Neuronal stem cell (in vitro differentiated cells): ENCODE measurements at regions not wholly inside any gene's neighbourhood (a gene's known extent, or its start where the extent isn't known, plus 50 kb on each side); places are given as distances from the start of the nearest gene placed in this dataset.

Experiments
- DNase-seq: peaks from one replicate; pipeline ENCODE4 v3.0.0-alpha.2; 2013; ENCODE audit warnings: low spot score
- H2AFZ ChIP-seq: one replicate; pipeline ENCODE4 v1.6.1; 2013; ENCODE audit warnings: mild to moderate bottlenecking, low read length, inconsistent platforms
- H2AK5ac ChIP-seq: 2 replicates; pipeline ENCODE4 v1.6.1; 2013; ENCODE audit warnings: low read depth, mild to moderate bottlenecking, inconsistent platforms, low read length, moderate library complexity, mixed read lengths
- H2BK120ac ChIP-seq: 2 replicates; pipeline ENCODE4 v1.6.1; 2013; ENCODE audit warnings: low read depth, mild to moderate bottlenecking, inconsistent platforms, low read length, moderate library complexity, mixed read lengths
- H2BK12ac ChIP-seq: one replicate; pipeline ENCODE4 v1.6.1; 2013; ENCODE audit warnings: low read length, inconsistent platforms
- H2BK15ac ChIP-seq: 2 replicates; pipeline ENCODE4 v1.6.1; 2013; ENCODE audit warnings: mild to moderate bottlenecking, low read length, inconsistent platforms, mixed read lengths
- H2BK5ac ChIP-seq: one replicate; pipeline ENCODE4 v1.6.1; 2013; ENCODE audit warnings: inconsistent platforms, mild to moderate bottlenecking, low read length, moderate library complexity
- H3K14ac ChIP-seq: one replicate; pipeline ENCODE4 v1.6.1; 2013; ENCODE audit warnings: low read length, inconsistent platforms
- H3K18ac ChIP-seq: 2 replicates; pipeline ENCODE4 v1.6.1; 2013; ENCODE audit warnings: low read length, inconsistent platforms
- H3K23ac ChIP-seq: 2 replicates; pipeline ENCODE4 v1.6.1; 2013; ENCODE audit warnings: low read depth, mild to moderate bottlenecking, mixed read lengths, low read length, inconsistent platforms; ENCODE audit not compliant: poor library complexity
- H3K27ac ChIP-seq: replicated peaks from 3 replicates; pipeline ENCODE4 v1.5.1; 2013; ENCODE audit warnings: low read length, inconsistent platforms
- H3K27me3 ChIP-seq, 3 experiments: 2 replicates each; pipeline ENCODE4 v1.6.1; 2013; ENCODE audit warnings: low read length in 3 of 3, mild to moderate bottlenecking in 2 of 3, inconsistent platforms in 1 of 3, low read depth in 1 of 3, mixed read lengths in 1 of 3, moderate library complexity in 1 of 3; ENCODE audit not compliant: control insufficient read depth in 3 of 3, insufficient read depth in 3 of 3
- H3K36me3 ChIP-seq, 2 donors: replicated peaks in 1 of 2; 2 replicates each; pipeline ENCODE4 v1.6.1; 2013; ENCODE audit warnings: low read length in 2 of 2; ENCODE audit not compliant: control insufficient read depth in 2 of 2, insufficient read depth in 2 of 2
- H3K4ac ChIP-seq: 2 replicates; pipeline ENCODE4 v1.6.1; 2013; ENCODE audit warnings: inconsistent platforms, mild to moderate bottlenecking, low read length, moderate library complexity
- H3K4me1 ChIP-seq, 2 donors: 1 replicate in 1 of 2; 2 replicates in 1 of 2; pipeline ENCODE4 v1.6.1; 2013; ENCODE audit warnings: low read length in 2 of 2, low read depth in 1 of 2; ENCODE audit not compliant: control insufficient read depth in 2 of 2, insufficient read depth in 1 of 2
- H3K4me2 ChIP-seq: one replicate; pipeline ENCODE4 v1.6.1; 2013; ENCODE audit warnings: mild to moderate bottlenecking, low read length, inconsistent platforms; ENCODE audit not compliant: insufficient read depth, poor library complexity, severe bottlenecking
- H3K4me3 ChIP-seq, 2 donors: 2 replicates each; pipeline ENCODE4 v1.5.1; 2013; ENCODE audit warnings: low read length in 2 of 2, mild to moderate bottlenecking in 2 of 2, inconsistent platforms in 1 of 2, moderate library complexity in 1 of 2
- H3K79me1 ChIP-seq: one replicate; pipeline ENCODE4 v1.6.1; 2013; ENCODE audit warnings: low read depth, mild to moderate bottlenecking, inconsistent platforms, low read length, moderate library complexity
- H3K9ac ChIP-seq: one replicate; pipeline ENCODE4 v1.6.1; 2013; ENCODE audit warnings: mild to moderate bottlenecking, low read depth, low read length, inconsistent platforms; ENCODE audit not compliant: poor library complexity
- H3K9me3 ChIP-seq, 2 donors: replicated peaks in 1 of 2; 2 replicates each; pipeline versions ENCODE3 to v1.6.1; 2013; ENCODE audit warnings: low read length in 2 of 2, mild to moderate bottlenecking in 2 of 2, inconsistent platforms in 1 of 2, low read depth in 1 of 2, mixed read lengths in 1 of 2, moderate library complexity in 1 of 2; ENCODE audit not compliant: control insufficient read depth in 2 of 2, insufficient read depth in 1 of 2
- H4K8ac ChIP-seq: one replicate; pipeline ENCODE4 v1.6.1; 2013; ENCODE audit warnings: low read depth, mild to moderate bottlenecking, inconsistent platforms, low read length, moderate library complexity
- H4K91ac ChIP-seq: one replicate; pipeline ENCODE4 v1.6.1; 2013; ENCODE audit warnings: low read length, low read depth, mild to moderate bottlenecking, inconsistent platforms; ENCODE audit not compliant: poor library complexity
- WGBS, 2 donors: extraction: QIAGEN DNeasy Blood & Tissue Kit; methylation state at CpG; one replicate each; pipeline ENCODE4 v1.1.7; 2013; ENCODE audit warnings: missing lambda C conversion rate in 2 of 2, mixed read lengths in 1 of 2; ENCODE audit not compliant: insufficient read length in 2 of 2, insufficient replicate concordance in 1 of 2; ENCODE audit errors: extremely low coverage in 2 of 2; 5-methylcytosine and 5-hydroxymethylcytosine counted together

DNA sequence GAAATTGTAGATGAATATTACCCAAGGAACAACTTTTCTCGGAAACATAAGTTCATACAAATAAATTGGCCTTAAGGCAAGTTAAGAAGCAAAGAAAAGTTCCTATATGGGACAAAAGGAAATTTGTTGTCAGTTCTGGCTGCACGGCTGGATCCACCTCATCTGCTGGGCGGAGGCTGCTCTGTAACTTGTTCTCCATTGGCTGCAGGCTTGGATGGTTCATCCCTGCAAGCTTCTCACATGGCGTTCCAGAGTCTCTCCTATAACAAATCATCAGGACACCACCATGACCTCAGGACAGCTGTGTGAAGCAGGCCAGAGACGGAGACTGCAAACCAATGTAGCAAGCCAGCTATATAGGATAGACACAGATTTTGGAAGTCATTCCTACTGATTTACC is 81.4 kb upstream of the DAB2 start:
- no CpG with 5 or more reads among the region's 5 CpGs for WGBS, 2 donors

DNA sequence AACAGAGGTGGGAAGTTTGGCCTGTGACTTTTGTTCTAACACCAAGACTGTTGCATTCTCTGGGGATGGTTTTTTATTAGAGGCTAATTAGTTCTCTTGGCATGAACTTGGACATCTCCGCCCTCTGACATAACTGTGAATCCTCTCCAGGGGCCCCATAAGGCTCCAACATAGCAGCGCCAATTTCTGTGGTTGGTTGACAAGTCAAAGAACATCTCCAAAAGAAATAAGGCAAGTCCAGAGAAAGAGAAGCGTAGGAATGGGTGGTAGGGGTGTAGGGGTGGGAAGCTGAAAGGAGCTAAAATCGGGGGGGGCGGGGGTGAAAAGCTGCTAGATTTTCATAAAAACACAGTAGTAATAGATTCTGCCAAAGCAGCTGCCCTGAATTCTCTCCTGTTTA is 81.0 kb upstream of the DAB2 start:
- Histone ChIP-seq H3K4me3 (no peak overlapping the region), H4K91ac (no peak overlapping the region), H3K79me1 (no peaks in the 10 kb centered on the region), H3K27ac (no peak overlapping the region), H3K4me1 (peaks cover 0 to 9% of the 10 kb centered on the region in 2 donors), H2AK5ac (no peak overlapping the region), H2BK12ac (no peak overlapping the region), H4K8ac (no peak overlapping the region), H3K36me3 (no peaks in the 10 kb centered on the region), H2BK15ac (no peak overlapping the region), H3K23ac (no peak overlapping the region), H2BK120ac (no peak overlapping the region), H2AFZ (no peak overlapping the region), H3K27me3 (no peaks in the 10 kb centered on the region), H3K4me2 (no peak overlapping the region), H2BK5ac (no peak overlapping the region), H3K9ac (no peak overlapping the region), H3K14ac (no peak overlapping the region), H3K18ac (no peak overlapping the region), H3K4ac (no peak overlapping the region), H3K9me3 (no peaks in the 10 kb centered on the region)
- WGBS, 2 donors, result no CpG with 5 or more reads among the region's 5 CpGs
- DNase-seq, result no peak

More for the DNA sequence above, 81.4 kb upstream of the DAB2 start:
- Histone ChIP-seq H3K18ac (no peak overlapping the region), H2AFZ (no peak overlapping the region), H2BK12ac (no peak overlapping the region), H4K91ac (no peak overlapping the region), H3K23ac (no peak overlapping the region), H3K4me2 (no peak overlapping the region), H3K9ac (no peak overlapping the region), H3K4me1 (peaks cover 0 to 9% of the 10 kb centered on the region in 2 donors), H2BK15ac (no peak overlapping the region), H2BK120ac (no peak overlapping the region), H2AK5ac (no peak overlapping the region), H3K27ac (no peak overlapping the region), H4K8ac (no peak overlapping the region), H2BK5ac (no peak overlapping the region), H3K36me3 (no peaks in the 10 kb centered on the region), H3K9me3 (no peaks in the 10 kb centered on the region), H3K14ac (no peak overlapping the region), H3K27me3 (no peaks in the 10 kb centered on the region), H3K4me3 (no peak overlapping the region), H3K79me1 (no peaks in the 10 kb centered on the region), H3K4ac (no peak overlapping the region)
- DNase-seq, result no peak

DNA sequence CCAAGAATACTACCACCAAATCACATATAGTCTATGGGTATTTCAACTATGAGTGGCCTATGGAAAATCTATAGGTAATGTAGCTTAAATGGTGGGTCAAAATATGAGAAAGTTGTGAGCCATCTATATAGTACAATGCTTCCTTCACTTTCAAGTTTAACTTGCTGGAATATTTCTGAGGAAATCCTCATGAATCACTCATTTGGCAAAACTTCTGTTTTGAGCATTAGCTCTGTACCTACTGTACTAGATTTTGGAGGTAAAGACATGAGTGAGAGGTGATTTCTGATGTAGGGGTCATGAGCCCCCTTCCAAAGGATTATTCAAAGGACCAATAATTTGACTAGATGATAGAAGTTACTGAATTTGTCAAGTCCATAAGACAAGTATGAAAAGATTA is 80.6 kb upstream of the DAB2 start:
- Histone ChIP-seq H3K4me1 (peaks cover 0 to 9% of the 10 kb centered on the region in 2 donors), H2BK15ac (no peak overlapping the region), H2BK12ac (no peak overlapping the region), H3K9ac (no peak overlapping the region), H4K8ac (no peak overlapping the region), H3K36me3 (no peaks in the 10 kb centered on the region), H2BK5ac (no peak overlapping the region), H3K27me3 (no peaks in the 10 kb centered on the region), H2AFZ (no peak overlapping the region), H3K9me3 (no peaks in the 10 kb centered on the region), H2AK5ac (no peak overlapping the region), H3K4me3 (no peak overlapping the region), H3K27ac (no peak overlapping the region), H3K4ac (no peak overlapping the region), H2BK120ac (no peak overlapping the region), H3K79me1 (no peaks in the 10 kb centered on the region), H3K4me2 (no peak overlapping the region), H4K91ac (no peak overlapping the region), H3K23ac (no peak overlapping the region), H3K18ac (no peak overlapping the region), H3K14ac (no peak overlapping the region)
- no peak for DNase-seq

DNA sequence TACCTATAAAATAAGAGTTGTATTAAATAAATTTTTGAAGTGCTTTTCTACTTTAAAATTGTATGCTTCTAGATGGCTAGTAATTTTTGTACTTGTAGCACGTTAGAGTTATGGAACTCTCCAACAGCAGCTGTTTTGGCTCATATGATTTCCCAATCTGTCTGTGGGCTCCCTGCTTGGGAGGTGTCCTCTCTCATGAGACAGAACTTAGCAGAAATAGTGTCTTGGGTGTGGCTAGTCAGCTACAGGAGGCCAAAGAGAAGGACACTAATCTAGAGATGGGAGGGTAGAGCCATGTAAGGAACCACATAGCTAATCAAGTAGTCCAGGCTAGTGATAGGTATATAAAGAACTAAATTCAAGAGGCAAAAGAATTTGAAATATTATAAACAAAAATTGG is 78.4 kb upstream of the DAB2 start:
- no peak for DNase-seq

More for the DNA sequence above, 78.4 kb upstream of the DAB2 start:
- Histone ChIP-seq H3K79me1 (no peaks in the 10 kb centered on the region), H3K23ac (no peak overlapping the region), H3K4me3 (no peak overlapping the region), H2BK15ac (no peak overlapping the region), H3K4me2 (no peak overlapping the region), H4K91ac (no peak overlapping the region), H3K18ac (no peak overlapping the region), H3K27me3 (no peaks in the 10 kb centered on the region), H2BK120ac (no peak overlapping the region), H3K9me3 (no peaks in the 10 kb centered on the region), H2BK5ac (no peak overlapping the region), H3K36me3 (no peaks in the 10 kb centered on the region), H3K27ac (no peak overlapping the region), H2BK12ac (no peak overlapping the region), H2AFZ (no peak overlapping the region), H3K4me1 (peaks cover 0 to 9% of the 10 kb centered on the region in 2 donors), H3K4ac (no peak overlapping the region), H2AK5ac (no peak overlapping the region), H4K8ac (no peak overlapping the region), H3K14ac (no peak overlapping the region), H3K9ac (no peak overlapping the region)
- WGBS, 2 donors, result no CpG with 5 or more reads among the region's 1 CpG
